Skeletal muscle satellite cell (primary cell): ENCODE measurements at regions not wholly inside any gene's neighbourhood (a gene's known extent, or its start where the extent isn't known, plus 50 kb on each side); places are given as distances from the start of the nearest gene placed in this dataset.
"Not testable (repeated sequence)": the region's sequence is repeated elsewhere in the genome, so short reads cannot be mapped to it uniquely, and the experiment has no call there.

Experiments
- H3K27me3 ChIP-seq: 2 replicates; pipeline ENCODE4 v1.7.0; 2013; ENCODE audit warnings: low read length; ENCODE audit not compliant: control insufficient read depth, insufficient read depth
- H3K36me3 ChIP-seq: 2 replicates; pipeline ENCODE4 v1.7.0; 2013; ENCODE audit warnings: mild to moderate bottlenecking, control low read depth, low read length; ENCODE audit not compliant: insufficient read depth
- H3K4me1 ChIP-seq: 2 replicates; pipeline ENCODE4 v1.7.0; 2013; ENCODE audit warnings: low read length; ENCODE audit not compliant: control insufficient read depth, insufficient read depth
- H3K4me2 ChIP-seq: 2 replicates; pipeline ENCODE4 v1.7.0; 2013; ENCODE audit warnings: mild to moderate bottlenecking, low read length
- H3K4me3 ChIP-seq: 2 replicates; pipeline ENCODE4 v1.7.0; 2013; ENCODE audit warnings: low read length
- H3K9ac ChIP-seq: 2 replicates; pipeline ENCODE4 v1.7.0; 2013; ENCODE audit warnings: mild to moderate bottlenecking, low read depth, low read length, moderate library complexity
- H3K9me3 ChIP-seq: replicated peaks from 2 replicates; pipeline ENCODE4 v1.7.0; 2013; ENCODE audit warnings: mild to moderate bottlenecking, control low read depth, low read length

DNA sequence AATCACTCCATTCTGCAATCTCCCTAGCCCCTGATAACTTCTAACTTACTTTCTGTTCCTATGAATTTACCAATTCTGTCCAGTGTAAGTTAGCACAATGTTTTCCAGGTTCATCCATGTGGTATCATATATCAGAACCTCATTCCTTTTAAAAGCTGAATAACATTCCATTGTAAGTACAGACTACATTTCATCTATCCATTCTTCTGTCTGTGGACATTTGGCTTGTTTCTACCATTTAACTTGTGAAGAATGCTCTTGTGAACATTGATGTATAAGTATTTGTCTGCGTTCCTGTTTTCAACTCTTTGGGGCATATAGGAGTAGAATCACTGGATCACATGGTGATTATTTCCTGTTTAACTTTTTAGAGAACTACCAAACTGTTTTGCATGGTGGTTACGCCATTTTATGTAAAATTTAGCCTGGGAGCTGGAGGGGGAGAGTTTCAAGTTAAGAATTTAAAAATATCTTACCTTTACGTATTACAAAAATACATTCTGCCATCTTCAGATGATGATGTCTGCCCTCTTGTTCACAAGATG is 156.5 kb downstream of the BTBD3 start:
- no peaks in the 10 kb centered on the region for H3K36me3 ChIP-seq
- H3K4me3 ChIP-seq, result no peak overlapping the region
- no peak overlapping the region for H3K9ac ChIP-seq
- no peaks in the 10 kb centered on the region for H3K9me3 ChIP-seq
- H3K4me2 ChIP-seq, result no peak overlapping the region
- no peaks in the 10 kb centered on the region for H3K4me1 ChIP-seq
- H3K27me3 ChIP-seq, result peaks cover 4% of the 10 kb centered on the region

DNA sequence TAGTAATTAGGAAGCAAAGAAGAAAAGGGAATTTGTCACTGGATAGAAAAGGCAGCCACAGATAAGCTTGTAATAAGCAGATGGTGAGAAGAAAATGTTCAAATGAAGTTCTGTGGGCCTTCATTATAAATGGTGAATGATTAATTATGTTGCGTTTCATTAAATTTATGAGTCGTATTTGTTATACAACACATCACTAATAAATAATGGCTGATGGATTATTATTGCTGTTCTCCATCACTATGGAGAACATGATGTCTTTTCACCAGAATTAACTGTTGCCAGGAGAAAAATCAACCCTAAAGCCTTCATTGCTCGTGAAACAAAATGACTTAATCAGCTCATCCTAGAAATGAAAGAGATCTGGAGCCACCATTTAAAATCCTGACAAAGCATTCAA is 158.5 kb downstream of the BTBD3 start:
- Histone ChIP-seq H3K27me3 (peaks cover 4% of the 10 kb centered on the region), H3K4me2 (no peak overlapping the region), H3K9me3 (no peaks in the 10 kb centered on the region), H3K4me3 (no peak overlapping the region), H3K9ac (no peak overlapping the region), H3K36me3 (no peaks in the 10 kb centered on the region), H3K4me1 (no peaks in the 10 kb centered on the region)

DNA sequence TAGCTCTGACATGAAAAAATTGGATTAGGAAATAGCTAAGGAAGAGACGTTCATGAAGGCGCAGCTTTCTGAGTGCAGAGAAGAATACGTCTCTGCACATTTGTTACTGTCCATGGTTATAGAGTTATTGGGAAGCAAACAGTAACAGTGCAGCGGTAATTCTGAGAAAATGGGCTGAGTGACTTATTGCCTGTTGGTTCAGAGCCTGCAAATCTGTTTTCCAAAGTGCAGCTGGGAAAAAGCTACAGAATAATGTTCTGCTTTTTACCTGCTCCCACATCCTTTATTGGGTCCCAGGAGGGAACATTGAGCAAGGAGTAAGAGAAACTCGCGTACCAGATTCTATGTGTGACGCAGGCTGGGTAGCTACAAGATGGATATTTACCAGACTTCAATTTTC is 160.2 kb downstream of the BTBD3 start:
- Histone ChIP-seq H3K27me3 (peaks cover 4% of the 10 kb centered on the region), H3K4me2 (no peak overlapping the region), H3K9me3 (no peaks in the 10 kb centered on the region), H3K9ac (no peak overlapping the region), H3K4me1 (no peaks in the 10 kb centered on the region), H3K4me3 (no peak overlapping the region), H3K36me3 (no peaks in the 10 kb centered on the region)

DNA sequence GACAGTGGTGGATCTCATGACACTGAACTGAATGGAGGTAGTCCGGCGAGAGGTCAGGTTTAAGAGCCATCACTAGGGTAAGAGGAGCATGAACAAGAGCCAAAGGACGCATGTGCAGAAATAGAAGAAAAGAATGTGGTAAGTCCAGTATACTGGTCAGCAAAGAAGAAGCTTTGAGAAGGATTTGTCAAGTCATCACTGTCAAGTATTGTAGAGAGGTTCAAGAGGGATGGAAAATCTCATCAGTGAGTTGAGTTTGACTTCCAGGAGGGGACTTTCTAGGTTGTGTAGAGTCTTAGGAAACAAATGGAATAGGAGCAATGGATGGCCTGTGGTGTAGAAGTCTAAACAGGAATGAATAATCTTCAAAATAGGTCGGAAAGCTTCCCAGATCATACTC is 161.8 kb downstream of the BTBD3 start:
- Histone ChIP-seq H3K4me2 (no peak overlapping the region), H3K4me3 (no peak overlapping the region)

DNA sequence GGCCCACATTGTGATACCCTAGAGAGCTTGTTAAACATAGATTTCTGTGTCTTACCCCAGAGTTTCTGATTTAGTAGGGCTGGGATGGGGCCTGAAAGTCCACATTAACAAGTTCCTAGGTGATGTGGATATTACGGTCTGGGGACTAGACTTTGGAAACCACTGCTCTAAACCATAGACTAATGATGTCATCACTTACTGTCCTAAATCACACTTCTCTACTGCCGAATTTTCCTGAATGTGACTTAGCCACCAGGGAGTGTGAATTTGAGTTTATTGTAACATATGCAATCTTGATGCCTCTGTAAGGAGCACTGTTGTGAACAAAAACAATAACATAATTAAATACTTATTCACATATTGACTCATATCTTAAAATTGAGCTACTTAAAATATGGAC is 165.6 kb downstream of the BTBD3 start:
- Histone ChIP-seq H3K4me2 (no peak overlapping the region), H3K4me3 (no peak overlapping the region), H3K4me1 (no peaks in the 10 kb centered on the region), H3K36me3 (no peaks in the 10 kb centered on the region), H3K27me3 (no peaks in the 10 kb centered on the region), H3K9me3 (no peaks in the 10 kb centered on the region), H3K9ac (no peak overlapping the region)

More for the DNA sequence above, 161.8 kb downstream of the BTBD3 start:
- Histone ChIP-seq H3K9me3 (no peaks in the 10 kb centered on the region), H3K27me3 (peaks cover 4% of the 10 kb centered on the region), H3K36me3 (no peaks in the 10 kb centered on the region), H3K9ac (no peak overlapping the region), H3K4me1 (no peaks in the 10 kb centered on the region)

DNA sequence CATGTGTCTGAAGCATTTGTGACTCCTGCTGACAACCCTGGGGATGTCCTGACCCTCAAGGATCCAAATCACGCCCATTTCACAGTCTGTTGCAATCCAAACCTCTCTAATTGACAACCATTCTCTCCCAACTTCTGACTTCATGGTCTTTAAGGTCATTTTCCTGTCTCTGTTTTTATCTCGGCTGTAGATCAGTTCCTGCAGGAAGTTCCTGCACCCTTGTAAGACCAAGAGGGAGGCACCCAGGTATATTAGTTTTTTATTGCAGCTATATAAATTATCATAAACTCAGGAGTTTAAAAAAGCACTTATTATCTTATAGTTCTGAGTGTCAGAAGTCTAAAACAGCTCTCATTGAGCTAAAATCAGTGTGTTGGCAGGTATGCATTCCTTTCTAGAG is 166.8 kb downstream of the BTBD3 start:
- H3K27me3 ChIP-seq, result no peaks in the 10 kb centered on the region
- H3K9me3 ChIP-seq, result no peaks in the 10 kb centered on the region
- H3K4me2 ChIP-seq, result no peak overlapping the region
- H3K4me1 ChIP-seq, result no peaks in the 10 kb centered on the region
- H3K36me3 ChIP-seq, result no peaks in the 10 kb centered on the region
- no peak overlapping the region for H3K9ac ChIP-seq
- no peak overlapping the region for H3K4me3 ChIP-seq

DNA sequence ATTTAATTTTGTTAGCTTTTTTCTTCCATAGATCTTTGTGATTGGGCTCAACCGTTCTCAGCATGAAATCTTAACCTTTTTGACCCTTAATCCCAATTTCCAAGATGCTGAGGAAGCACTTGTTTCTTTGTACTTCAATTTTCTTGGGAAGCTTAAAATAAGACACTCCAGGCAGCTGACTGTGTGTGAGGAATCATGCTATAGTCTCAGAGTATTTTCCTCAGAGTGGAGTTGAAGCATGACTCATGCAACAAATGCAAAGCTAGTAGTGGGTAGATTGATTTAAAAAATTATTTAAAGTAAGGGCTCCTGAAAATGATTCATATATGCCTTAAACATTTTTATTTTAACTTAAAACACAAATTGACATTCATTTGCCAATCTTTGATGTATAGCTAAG is 168.7 kb downstream of the BTBD3 start:
- Histone ChIP-seq H3K27me3 (no peaks in the 10 kb centered on the region), H3K4me1 (no peaks in the 10 kb centered on the region), H3K4me3 (no peak overlapping the region), H3K36me3 (no peaks in the 10 kb centered on the region), H3K4me2 (no peak overlapping the region), H3K9me3 (no peaks in the 10 kb centered on the region), H3K9ac (no peak overlapping the region)

DNA sequence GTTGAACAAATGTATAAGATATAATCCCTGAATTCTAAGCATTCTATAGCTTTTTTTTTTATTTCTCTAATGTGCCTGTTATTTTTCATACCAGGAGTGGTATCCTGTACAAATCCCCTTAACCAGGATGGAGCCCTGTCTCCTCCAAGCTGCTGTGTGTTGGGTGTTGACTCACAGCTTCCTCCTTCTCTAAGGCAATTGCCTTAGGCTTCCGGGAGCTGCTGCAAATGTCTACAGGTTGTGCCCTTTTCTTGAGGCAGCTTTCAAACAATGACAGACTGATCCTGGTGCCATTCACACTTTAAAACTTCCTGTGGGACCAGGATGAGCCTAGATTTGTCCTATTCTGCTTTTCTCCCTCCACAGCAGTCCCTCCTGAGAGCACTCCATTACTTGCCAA is 173.2 kb downstream of the BTBD3 start:
- H3K4me2 ChIP-seq, result no peak overlapping the region
- H3K9ac ChIP-seq, result no peak overlapping the region
- H3K4me1 ChIP-seq, result no peaks in the 10 kb centered on the region
- no peaks in the 10 kb centered on the region for H3K36me3 ChIP-seq
- H3K9me3 ChIP-seq, result no peaks in the 10 kb centered on the region
- no peaks in the 10 kb centered on the region for H3K27me3 ChIP-seq
- H3K4me3 ChIP-seq, result no peak overlapping the region

DNA sequence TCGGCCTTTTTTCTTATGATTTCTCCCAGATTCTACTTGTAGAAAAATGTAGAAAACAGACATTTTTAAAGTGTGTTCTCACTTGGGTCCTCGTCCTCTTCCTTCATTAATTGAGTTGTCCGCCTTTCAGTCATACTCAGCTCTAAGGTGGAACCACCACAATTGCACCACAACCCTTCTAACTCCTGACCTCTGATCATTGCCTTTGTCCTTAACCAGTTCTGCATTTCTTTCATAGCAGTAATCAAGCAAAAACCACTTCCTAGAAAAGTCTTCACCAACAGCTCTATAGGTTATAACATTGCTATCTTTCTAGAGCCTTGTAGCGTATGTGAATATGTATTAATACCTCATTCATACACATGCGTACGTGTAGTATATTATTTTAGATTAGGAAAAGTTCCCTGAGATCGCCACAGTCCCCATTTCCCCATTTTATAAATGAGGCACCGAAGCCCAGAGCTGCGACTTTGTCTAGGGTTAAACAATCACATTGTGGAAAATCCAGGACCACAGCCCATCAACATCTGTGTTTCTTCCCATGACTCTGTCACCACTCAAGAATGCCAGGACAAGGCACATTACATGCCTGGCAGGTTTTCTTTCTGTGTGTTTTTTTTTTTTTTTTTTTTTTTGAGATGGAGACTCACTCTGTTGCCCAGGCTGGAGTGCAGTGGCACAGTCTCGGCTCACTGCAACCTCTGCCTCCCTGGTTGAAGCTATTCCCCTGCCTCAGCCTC is 175.5 kb downstream of the BTBD3 start:
- no peaks in the 10 kb centered on the region for H3K27me3 ChIP-seq
- H3K9me3 ChIP-seq, result no peaks in the 10 kb centered on the region
- H3K4me1 ChIP-seq, result no peaks in the 10 kb centered on the region
- H3K4me2 ChIP-seq, result no peak overlapping the region
- no peaks in the 10 kb centered on the region for H3K36me3 ChIP-seq
- no peak overlapping the region for H3K9ac ChIP-seq
- H3K4me3 ChIP-seq, result no peak overlapping the region

DNA sequence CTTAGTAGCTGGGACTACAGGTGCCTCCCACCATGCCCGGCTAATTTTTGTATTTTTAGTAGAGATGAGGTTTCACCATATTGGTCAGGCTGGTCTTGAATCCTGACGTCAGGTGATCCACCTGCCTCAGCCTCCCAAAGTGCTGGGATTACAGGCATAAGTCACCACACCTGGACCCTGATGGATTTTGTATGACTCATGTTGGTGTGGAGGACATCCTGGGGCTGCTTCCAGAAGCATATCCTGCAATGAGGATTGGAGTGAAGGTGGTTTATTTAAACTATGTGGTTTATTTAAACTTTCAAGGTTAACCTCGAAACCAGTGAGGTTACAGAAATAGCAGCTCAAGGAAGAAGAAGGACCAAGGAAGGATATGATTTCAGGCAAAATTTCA is 176.1 kb downstream of the BTBD3 start:
- H3K9me3 ChIP-seq, H3K4me1 ChIP-seq, H3K36me3 ChIP-seq, H3K27me3 ChIP-seq, H3K9ac ChIP-seq, H3K4me3 ChIP-seq, H3K4me2 ChIP-seq: not testable (repeated sequence)

DNA sequence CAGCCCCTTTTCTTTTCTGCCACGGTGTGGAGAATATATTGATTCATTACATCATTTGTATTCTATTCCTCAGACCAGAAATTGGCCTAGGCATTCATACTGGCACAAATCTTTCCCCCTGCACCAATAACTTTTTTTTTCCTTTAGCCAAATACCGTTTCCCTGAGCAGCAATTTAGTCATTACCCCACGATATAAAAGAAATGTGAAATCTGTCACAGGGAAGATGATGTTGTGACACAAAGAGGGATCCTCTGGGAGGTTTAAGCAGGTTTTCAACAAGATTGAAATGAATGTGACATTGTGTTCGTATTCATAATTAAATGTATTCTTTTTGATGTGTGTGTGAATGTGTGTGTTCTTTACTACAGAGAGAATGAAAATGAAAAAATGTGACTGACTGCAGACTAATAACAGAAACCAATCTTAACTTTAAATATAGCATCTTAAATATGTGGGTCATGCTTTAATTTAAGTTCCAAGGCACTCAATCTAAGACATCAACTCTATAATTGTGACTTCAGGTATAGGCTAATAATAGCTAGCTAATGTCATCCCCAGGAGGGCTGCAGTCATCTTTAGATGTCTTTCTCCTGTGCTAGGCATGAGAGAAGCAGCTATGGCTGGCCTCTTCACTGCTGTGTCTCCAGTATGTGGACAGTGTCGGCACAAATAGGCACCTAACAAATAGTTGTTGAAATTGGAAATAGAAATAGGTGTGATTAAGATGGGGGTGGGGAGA is 177.7 kb downstream of the BTBD3 start:
- Histone ChIP-seq H3K9me3 (no peaks in the 10 kb centered on the region), H3K36me3 (no peaks in the 10 kb centered on the region), H3K4me1 (no peaks in the 10 kb centered on the region), H3K4me3 (no peak overlapping the region), H3K27me3 (no peaks in the 10 kb centered on the region), H3K4me2 (no peak overlapping the region), H3K9ac (no peak overlapping the region)

DNA sequence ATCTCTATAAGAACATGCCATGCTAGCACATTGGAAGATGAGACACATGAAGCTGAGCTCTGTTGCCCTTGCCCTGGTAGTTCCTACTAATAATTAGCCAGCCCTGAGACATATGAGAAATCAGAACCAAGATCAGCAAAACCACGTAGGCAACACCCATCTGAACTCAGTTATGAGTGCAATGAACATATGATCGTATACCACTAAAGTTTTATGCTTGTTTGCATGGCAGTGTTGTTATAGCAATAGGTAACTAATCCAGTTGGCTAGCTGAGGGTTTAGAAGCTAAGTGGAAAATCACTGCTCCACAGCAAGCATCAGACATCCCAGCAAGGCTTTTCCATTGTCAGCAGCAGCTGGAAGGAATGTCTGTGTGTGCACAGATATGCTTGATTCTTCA is 180.7 kb downstream of the BTBD3 start:
- no peak overlapping the region for H3K4me2 ChIP-seq
- no peaks in the 10 kb centered on the region for H3K27me3 ChIP-seq
- no peaks in the 10 kb centered on the region for H3K9me3 ChIP-seq
- H3K4me1 ChIP-seq, result no peaks in the 10 kb centered on the region
- no peaks in the 10 kb centered on the region for H3K36me3 ChIP-seq
- H3K9ac ChIP-seq, result no peak overlapping the region
- no peak overlapping the region for H3K4me3 ChIP-seq
